Endodermal cell (in vitro differentiated cells): ENCODE measurements at regions not wholly inside any gene's neighbourhood (a gene's known extent, or its start where the extent isn't known, plus 50 kb on each side); places are given as distances from the start of the nearest gene placed in this dataset.

Experiments
- DNase-seq: peaks from one replicate; pipeline ENCODE4 v3.0.0-alpha.2; 2017
- H3K27ac ChIP-seq: 2 replicates; pipeline ENCODE4 v1.5.1; 2013; ENCODE audit warnings: mild to moderate bottlenecking, low read depth, low read length, moderate library complexity
- H3K27me3 ChIP-seq: 2 replicates; pipeline ENCODE4 v1.6.1; 2013; ENCODE audit warnings: mild to moderate bottlenecking, low read length, moderate library complexity; ENCODE audit not compliant: insufficient read depth, control insufficient read depth, poor library complexity, severe bottlenecking
- H3K36me3 ChIP-seq: 2 replicates; pipeline ENCODE4 v1.7.0; 2013; ENCODE audit warnings: mild to moderate bottlenecking, low read length, moderate library complexity; ENCODE audit not compliant: control insufficient read depth, insufficient read depth
- H3K4me1 ChIP-seq: one replicate; pipeline ENCODE4 v1.7.0; 2013; ENCODE audit warnings: low read length; ENCODE audit not compliant: control insufficient read depth, insufficient read depth
- H3K4me3 ChIP-seq: 2 replicates; pipeline ENCODE4 v1.5.1; 2013; ENCODE audit warnings: mild to moderate bottlenecking, low read length, moderate library complexity
- H3K9ac ChIP-seq: 2 replicates; pipeline ENCODE4 v1.6.1; 2013; ENCODE audit warnings: mild to moderate bottlenecking, low read length, moderate library complexity; ENCODE audit not compliant: poor library complexity, severe bottlenecking; ENCODE audit errors: extremely low read depth
- H3K9me3 ChIP-seq: 2 replicates; pipeline ENCODE4 v1.6.1; 2013; ENCODE audit warnings: mild to moderate bottlenecking, low read length, moderate library complexity; ENCODE audit not compliant: control insufficient read depth
- H3K27ac Mint-ChIP-seq: 2 replicates; pipeline ENCODE4 v1.8.0; 2020; ENCODE audit warnings: mixed read lengths
- H3K27me3 Mint-ChIP-seq: 2 replicates; pipeline ENCODE4 v1.8.0; 2021; ENCODE audit warnings: mild to moderate bottlenecking, mixed read lengths; ENCODE audit not compliant: insufficient read depth
- H3K36me3 Mint-ChIP-seq: 2 replicates; pipeline ENCODE4 v1.8.0; 2020; ENCODE audit warnings: low read depth, mixed read lengths
- H3K4me1 Mint-ChIP-seq: 2 replicates; pipeline ENCODE4 v1.8.0; 2020; ENCODE audit warnings: mixed read lengths
- H3K4me3 Mint-ChIP-seq: 2 replicates; pipeline ENCODE4 v1.8.0; 2020; ENCODE audit warnings: mild to moderate bottlenecking, moderate library complexity, mixed read lengths
- H3K9me3 Mint-ChIP-seq: 2 replicates; pipeline ENCODE4 v1.8.0; 2020; ENCODE audit warnings: mild to moderate bottlenecking, mixed read lengths
- CTCF ChIP-seq: fragments of 200-600 bp; sonication (generic); conservative IDR thresholded peaks from 2 replicates; pipeline ENCODE4 v1.5.0; 2021; ENCODE audit warnings: antibody characterized with exemption, mild to moderate bottlenecking
- WGBS, 2 experiments: methylation state at CpG; one replicate each; pipeline versions ENCODE4 v1.1.5 to v1.1.7; 2013; ENCODE audit warnings: missing lambda C conversion rate in 2 of 2, mixed read lengths in 1 of 2; ENCODE audit not compliant: insufficient coverage in 1 of 2, insufficient read length in 1 of 2; 5-methylcytosine and 5-hydroxymethylcytosine counted together

- TF ChIP-seq CTCF = no peak
- no peaks in the 10 kb centered on the region for H3K36me3 Mint-ChIP-seq
- Histone ChIP-seq H3K27me3 (no peaks in the 10 kb centered on the region), H3K9ac (no peak overlapping the region), H3K27ac (no peak overlapping the region), H3K4me3 (no peak overlapping the region), H3K9me3 (no peaks in the 10 kb centered on the region), H3K36me3 (no peaks in the 10 kb centered on the region), H3K4me1 (no peaks in the 10 kb centered on the region)
- no peak overlapping the region for H3K4me3 Mint-ChIP-seq
- H3K27me3 Mint-ChIP-seq = no peaks in the 10 kb centered on the region
- no peaks in the 10 kb centered on the region for H3K9me3 Mint-ChIP-seq
- WGBS, 2 experiments = 80% methylated on average over 6 of the region's 6 CpGs; no CpG with 5 or more reads in 1 of the 2 experiments
- peaks cover 5% of the 10 kb centered on the region for H3K4me1 Mint-ChIP-seq
- H3K27ac Mint-ChIP-seq = no peak overlapping the region
- no peak for DNase-seq
Observed at GRCh38 chr6:43880236-43881137, 110.5 kb downstream of the VEGFA start.

GRCh38 chr6:43879722-43880121 lies 109.7 kb downstream of the VEGFA start:
- no peak for TF ChIP-seq CTCF
- H3K27ac Mint-ChIP-seq = no peak overlapping the region
- Histone ChIP-seq H3K9me3 (no peaks in the 10 kb centered on the region), H3K4me3 (no peak overlapping the region), H3K36me3 (no peaks in the 10 kb centered on the region), H3K4me1 (no peaks in the 10 kb centered on the region), H3K9ac (no peak overlapping the region), H3K27ac (peak overlapping the region; percentile 57), H3K27me3 (no peaks in the 10 kb centered on the region)
- H3K36me3 Mint-ChIP-seq = no peaks in the 10 kb centered on the region
- H3K27me3 Mint-ChIP-seq = no peaks in the 10 kb centered on the region
- H3K4me1 Mint-ChIP-seq = peaks cover 10% of the 10 kb centered on the region
- no peak for DNase-seq
- H3K4me3 Mint-ChIP-seq = no peak overlapping the region
- WGBS, 2 experiments = 80 to 95% methylated on average over 2 to 4 of the region's 4 CpGs
- H3K9me3 Mint-ChIP-seq = no peaks in the 10 kb centered on the region

- Histone ChIP-seq H3K27ac (peak overlapping the region; percentile 57), H3K4me3 (no peak overlapping the region), H3K9ac (no peak overlapping the region), H3K27me3 (no peaks in the 10 kb centered on the region), H3K9me3 (no peaks in the 10 kb centered on the region), H3K4me1 (peaks cover 8% of the 10 kb centered on the region), H3K36me3 (no peaks in the 10 kb centered on the region)
- peaks cover 17% of the 10 kb centered on the region for H3K4me1 Mint-ChIP-seq
- TF ChIP-seq CTCF = no peak
- H3K27me3 Mint-ChIP-seq = no peaks in the 10 kb centered on the region
- H3K27ac Mint-ChIP-seq = no peak overlapping the region
- no peak for DNase-seq
- no peak overlapping the region for H3K4me3 Mint-ChIP-seq
- H3K9me3 Mint-ChIP-seq = no peaks in the 10 kb centered on the region
- no peaks in the 10 kb centered on the region for H3K36me3 Mint-ChIP-seq
- 79 to 83% methylated on average over 6 to 11 of the region's 11 CpGs for WGBS, 2 experiments
Observed at GRCh38 chr6:43878823-43879495, 108.9 kb downstream of the VEGFA start.
